ENCODE measurements at regions not wholly inside any gene's neighbourhood (a gene's known extent, or its start where the extent isn't known, plus 50 kb on each side); places are given as distances from the start of the nearest gene placed in this dataset.

DNA sequence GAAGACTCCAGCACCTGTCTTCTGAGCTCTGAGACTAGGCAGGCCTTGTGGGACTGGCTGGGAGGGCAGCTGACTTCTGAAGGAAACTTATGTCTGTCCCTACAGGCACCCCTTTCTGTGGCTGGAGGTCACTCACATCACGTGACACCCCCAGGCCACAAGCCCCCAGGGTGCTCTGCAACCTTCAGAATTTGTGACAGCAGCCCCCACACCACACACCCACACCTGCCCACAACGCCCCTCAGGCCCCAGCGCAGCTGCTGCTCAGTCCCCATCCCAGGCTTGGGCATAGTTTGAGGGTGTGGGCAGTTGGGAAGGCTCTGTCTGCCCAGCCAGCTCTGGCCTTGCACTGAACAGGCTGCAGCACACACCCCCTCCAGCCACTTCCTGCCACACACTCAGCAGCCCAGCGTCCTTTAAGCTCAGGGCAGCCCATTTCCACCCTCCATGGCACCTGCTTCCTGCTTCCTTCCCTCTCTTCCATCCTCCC, 80.0 kb upstream of the UNC5B start:
- Histone ChIP-seq H3K36me3 (no peaks in the 10 kb centered on the region), H4K20me1 (ENCODE audit: low read depth) (no peaks in the 10 kb centered on the region), H2AFZ (replicated peaks) (no peak overlapping the region), H3K27me3 (no peaks in the 10 kb centered on the region), H3K4me1 (peaks cover 21% of the 10 kb centered on the region), H3K79me2 (ENCODE audit: low read depth) (no peaks in the 10 kb centered on the region), H3K9me3 (ENCODE audit: low read depth) (no peaks in the 10 kb centered on the region), H3K4me2 (no peak overlapping the region), H3K9ac (no peak overlapping the region), H3F3A (ENCODE audit: low read depth) (no peaks in the 10 kb centered on the region), H3K27ac (no peak overlapping the region), H3K4me3 (no peak overlapping the region)
- TF ChIP-seq EZH2phosphoT487 (IDR thresholded peaks at IDR 0.05) (no peak), EZH2 (IDR thresholded peaks at IDR 0.05) (no peak)
- TF ChIP-seq, protein P1, sequence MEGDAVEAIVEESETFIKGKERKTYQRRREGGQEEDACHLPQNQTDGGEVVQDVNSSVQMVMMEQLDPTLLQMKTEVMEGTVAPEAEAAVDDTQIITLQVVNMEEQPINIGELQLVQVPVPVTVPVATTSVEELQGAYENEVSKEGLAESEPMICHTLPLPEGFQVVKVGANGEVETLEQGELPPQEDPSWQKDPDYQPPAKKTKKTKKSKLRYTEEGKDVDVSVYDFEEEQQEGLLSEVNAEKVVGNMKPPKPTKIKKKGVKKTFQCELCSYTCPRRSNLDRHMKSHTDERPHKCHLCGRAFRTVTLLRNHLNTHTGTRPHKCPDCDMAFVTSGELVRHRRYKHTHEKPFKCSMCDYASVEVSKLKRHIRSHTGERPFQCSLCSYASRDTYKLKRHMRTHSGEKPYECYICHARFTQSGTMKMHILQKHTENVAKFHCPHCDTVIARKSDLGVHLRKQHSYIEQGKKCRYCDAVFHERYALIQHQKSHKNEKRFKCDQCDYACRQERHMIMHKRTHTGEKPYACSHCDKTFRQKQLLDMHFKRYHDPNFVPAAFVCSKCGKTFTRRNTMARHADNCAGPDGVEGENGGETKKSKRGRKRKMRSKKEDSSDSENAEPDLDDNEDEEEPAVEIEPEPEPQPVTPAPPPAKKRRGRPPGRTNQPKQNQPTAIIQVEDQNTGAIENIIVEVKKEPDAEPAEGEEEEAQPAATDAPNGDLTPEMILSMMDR (IDR thresholded peaks at IDR 0.05) = no peak
- Mint-ChIP-seq H3K4me3 (no peak overlapping the region), H3K4me1 (peaks cover 57% of the 10 kb centered on the region), H3K9me3 (no peaks in the 10 kb centered on the region), H3K27me3 (ENCODE audit: insufficient read depth, low read depth) (peaks cover 8% of the 10 kb centered on the region), H3K27ac (peak overlapping the region; percentile 87), H3K36me3 (no peaks in the 10 kb centered on the region)
- DNase-seq (ENCODE audit: low spot score) = no peak

DNA sequence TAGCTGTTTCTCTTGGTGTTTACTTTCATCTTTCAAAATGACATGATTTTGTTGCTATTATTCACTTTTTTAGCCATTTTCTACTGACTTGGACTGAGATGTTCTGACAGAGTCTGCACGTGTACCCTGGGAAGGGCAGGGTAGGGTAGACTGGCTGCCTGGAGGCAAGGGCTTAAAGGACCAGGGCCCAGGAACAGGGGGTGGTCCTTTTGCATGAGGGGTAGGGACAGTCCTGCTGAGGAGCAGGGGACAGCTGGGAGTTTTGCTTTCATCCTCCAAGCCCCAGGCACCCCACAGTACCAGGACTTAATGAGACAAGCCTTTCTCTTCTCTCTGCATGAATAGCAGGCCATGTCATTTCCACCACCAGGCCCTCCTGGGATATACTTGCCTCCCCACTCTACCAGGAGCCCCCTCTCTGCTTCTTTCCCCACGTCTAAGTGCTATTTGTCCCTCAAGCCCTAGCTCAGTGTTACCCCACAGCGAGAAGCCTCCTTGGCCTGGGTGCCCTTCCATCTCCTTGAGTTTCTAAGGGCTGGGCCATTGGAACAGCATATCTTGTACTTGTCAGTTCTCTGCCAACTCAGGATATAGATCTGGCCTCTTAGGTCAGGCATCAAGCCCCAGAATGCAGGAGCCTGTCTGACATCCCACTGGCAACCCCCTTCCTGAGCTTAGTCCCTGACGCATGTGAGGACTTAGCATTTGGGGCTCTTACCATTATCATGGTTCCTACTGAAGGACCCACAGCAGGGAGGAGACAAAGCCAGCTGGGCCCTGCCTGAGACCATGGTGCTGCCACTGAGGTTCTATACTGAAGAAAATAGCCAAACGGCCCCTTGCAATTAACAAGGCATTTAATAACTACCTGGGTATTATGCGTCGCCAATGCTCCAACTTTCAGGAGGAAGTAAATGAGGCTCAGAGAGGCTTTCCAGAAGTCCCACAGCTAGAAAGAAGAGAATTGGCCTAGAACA, 78.4 kb upstream of the UNC5B start:
- Histone ChIP-seq H3K27ac (no peak overlapping the region), H3F3A (ENCODE audit: low read depth) (no peaks in the 10 kb centered on the region), H2AFZ (replicated peaks) (no peak overlapping the region), H3K9ac (no peak overlapping the region), H3K36me3 (no peaks in the 10 kb centered on the region), H3K4me3 (no peak overlapping the region), H3K27me3 (no peaks in the 10 kb centered on the region), H3K4me1 (peaks cover 20% of the 10 kb centered on the region), H3K4me2 (no peak overlapping the region), H3K79me2 (ENCODE audit: low read depth) (no peaks in the 10 kb centered on the region), H3K9me3 (ENCODE audit: low read depth) (no peaks in the 10 kb centered on the region), H4K20me1 (ENCODE audit: low read depth) (no peaks in the 10 kb centered on the region)
- DNase-seq (ENCODE audit: low spot score) = no peak
- Mint-ChIP-seq H3K9me3 (no peaks in the 10 kb centered on the region), H3K4me1 (peaks cover 43% of the 10 kb centered on the region), H3K27me3 (ENCODE audit: insufficient read depth, low read depth) (peaks cover 14% of the 10 kb centered on the region), H3K4me3 (no peak overlapping the region), H3K27ac (peak overlapping the region; percentile 11), H3K36me3 (no peaks in the 10 kb centered on the region)
- TF ChIP-seq, protein P1 (IDR thresholded peaks at IDR 0.05) = no peak
- no peak for TF ChIP-seq EZH2 (IDR thresholded peaks at IDR 0.05)

DNA sequence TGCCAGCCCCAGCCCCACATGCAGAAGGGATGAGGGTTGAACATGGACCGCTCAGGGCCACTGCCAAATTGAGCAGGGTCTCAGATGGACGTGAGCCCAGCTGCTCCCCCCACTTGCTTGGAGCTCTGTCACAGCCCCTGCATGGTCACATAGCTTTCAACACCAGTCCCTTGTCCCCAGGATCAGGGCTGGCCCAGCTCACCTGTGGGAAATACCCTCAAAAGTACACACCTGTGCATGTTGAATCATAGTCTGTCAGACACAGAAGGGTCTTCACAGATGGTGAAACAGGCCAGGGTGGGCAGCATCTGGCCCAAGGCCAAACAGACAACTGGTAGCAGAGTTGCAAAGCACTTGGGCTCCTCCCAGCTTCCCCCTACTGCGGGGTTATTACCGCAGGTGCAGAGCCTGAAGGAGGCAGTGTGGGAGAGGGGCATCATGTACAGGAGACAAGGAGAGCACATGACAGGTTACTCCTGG, 77.6 kb upstream of the UNC5B start:
- no peak overlapping the region for H2AFZ ChIP-seq (replicated peaks)
- no peak for DNase-seq (ENCODE audit: low spot score)

More for the DNA sequence above, 77.6 kb upstream of the UNC5B start:
- no peak for TF ChIP-seq EZH2 (IDR thresholded peaks at IDR 0.05)
- TF ChIP-seq, protein P1 (IDR thresholded peaks at IDR 0.05) = no peak
- TF ChIP-seq EZH2phosphoT487 (IDR thresholded peaks at IDR 0.05) = no peak
- Mint-ChIP-seq H3K36me3 (no peaks in the 10 kb centered on the region), H3K27ac (no peak overlapping the region), H3K4me3 (no peak overlapping the region), H3K4me1 (peaks cover 43% of the 10 kb centered on the region), H3K27me3 (ENCODE audit: insufficient read depth, low read depth) (peaks cover 14% of the 10 kb centered on the region), H3K9me3 (no peaks in the 10 kb centered on the region)
- Histone ChIP-seq H3K27me3 (no peaks in the 10 kb centered on the region), H3K27ac (no peak overlapping the region), H3K4me3 (no peak overlapping the region), H3K9ac (no peak overlapping the region), H3K4me1 (peaks cover 20% of the 10 kb centered on the region), H3F3A (ENCODE audit: low read depth) (no peaks in the 10 kb centered on the region), H3K4me2 (no peak overlapping the region), H3K9me3 (ENCODE audit: low read depth) (no peaks in the 10 kb centered on the region), H4K20me1 (ENCODE audit: low read depth) (no peaks in the 10 kb centered on the region), H3K36me3 (no peaks in the 10 kb centered on the region), H3K79me2 (ENCODE audit: low read depth) (no peaks in the 10 kb centered on the region)

Measured in neural progenitor cell (in vitro differentiated cells).